ENCODE measurements at regions not wholly inside any gene's neighbourhood (a gene's known extent, or its start where the extent isn't known, plus 50 kb on each side); places are given as distances from the start of the nearest gene placed in this dataset.
A peak's percentile ranks its signal among the peaks of the same experiment; 100 is the strongest.

- Histone ChIP-seq H3K27me3 (ENCODE audit: insufficient read depth, low read length) (no peaks in the 10 kb centered on the region), H3K4ac (ENCODE audit: low read depth, low read length) (no peak overlapping the region), H3K79me2 (ENCODE audit: control insufficient read depth, insufficient read depth, low read length, poor library complexity) (no peaks in the 10 kb centered on the region), H3K4me1 (ENCODE audit: control insufficient read depth in 1 of 2, insufficient read depth in 2 of 2, low read length in 2 of 2) (no peaks in the 10 kb centered on the region), H2AFZ (ENCODE audit: insufficient read depth, low read length, poor library complexity) (no peak overlapping the region), H2BK5ac (ENCODE audit: low read depth, low read length, poor library complexity) (no peak overlapping the region), H3K18ac (ENCODE audit: low read length) (no peak overlapping the region), H3K23ac (ENCODE audit: low read length) (no peak overlapping the region), H3K9me3 (ENCODE audit: insufficient read depth, low read depth, low read length) (no peaks in the 10 kb centered on the region), H3K79me1 (ENCODE audit: low read length) (no peaks in the 10 kb centered on the region), H3K9ac (ENCODE audit: low read length) (no peak overlapping the region), H2BK120ac (ENCODE audit: insufficient read depth, low read length, poor library complexity) (no peak overlapping the region), H3K14ac (ENCODE audit: low read length) (no peak overlapping the region), H3K27ac (ENCODE audit: low read depth, low read length) (no peak overlapping the region), H4K91ac (ENCODE audit: low read depth, low read length) (no peak overlapping the region), H4K8ac (ENCODE audit: low read depth, low read length) (no peak overlapping the region), H3K4me2 (ENCODE audit: low read length) (no peak overlapping the region), H2BK12ac (ENCODE audit: low read length) (no peak overlapping the region), H3K36me3 (ENCODE audit: control insufficient read depth in 1 of 2, insufficient read depth in 2 of 2, low read length in 2 of 2) (no peaks in the 10 kb centered on the region), H3K4me3 (ENCODE audit: low read depth, low read length) (no peak overlapping the region), H2AK5ac (ENCODE audit: low read length) (no peak overlapping the region), H4K12ac (ENCODE audit: low read depth, low read length) (no peak overlapping the region)
- no CpG with 5 or more reads among the region's 2 CpGs for WGBS (ENCODE audit: extremely low coverage, insufficient coverage, insufficient read length)
- DNase-seq: no peak
Measured at GRCh38 chr13:97526556-97526955, 92.6 kb downstream of the RAP2A start.

- Histone ChIP-seq H3K9me3 (ENCODE audit: insufficient read depth, low read depth, low read length) (no peaks in the 10 kb centered on the region), H3K4me2 (ENCODE audit: low read length) (no peak overlapping the region), H3K36me3 (ENCODE audit: control insufficient read depth in 1 of 2, insufficient read depth in 2 of 2, low read length in 2 of 2) (no peaks in the 10 kb centered on the region), H3K23ac (ENCODE audit: low read length) (no peak overlapping the region), H3K4me1 (ENCODE audit: control insufficient read depth in 1 of 2, insufficient read depth in 2 of 2, low read length in 2 of 2) (no peaks in the 10 kb centered on the region), H2BK12ac (ENCODE audit: low read length) (no peak overlapping the region), H3K18ac (ENCODE audit: low read length) (no peak overlapping the region), H4K12ac (ENCODE audit: low read depth, low read length) (no peak overlapping the region), H3K14ac (ENCODE audit: low read length) (no peak overlapping the region), H3K79me1 (ENCODE audit: low read length) (no peaks in the 10 kb centered on the region), H2BK5ac (ENCODE audit: low read depth, low read length, poor library complexity) (no peak overlapping the region), H3K4ac (ENCODE audit: low read depth, low read length) (no peak overlapping the region), H3K9ac (ENCODE audit: low read length) (no peak overlapping the region), H2AK5ac (ENCODE audit: low read length) (no peak overlapping the region), H4K8ac (ENCODE audit: low read depth, low read length) (no peak overlapping the region), H3K79me2 (ENCODE audit: control insufficient read depth, insufficient read depth, low read length, poor library complexity) (no peaks in the 10 kb centered on the region), H4K91ac (ENCODE audit: low read depth, low read length) (no peak overlapping the region), H2AFZ (ENCODE audit: insufficient read depth, low read length, poor library complexity) (no peak overlapping the region), H3K4me3 (ENCODE audit: low read depth, low read length) (no peak overlapping the region), H3K27ac (ENCODE audit: low read depth, low read length) (no peak overlapping the region), H3K27me3 (ENCODE audit: insufficient read depth, low read length) (no peaks in the 10 kb centered on the region), H2BK120ac (ENCODE audit: insufficient read depth, low read length, poor library complexity) (no peak overlapping the region)
- WGBS (ENCODE audit: extremely low coverage, insufficient coverage, insufficient read length): no CpG with 5 or more reads among the region's 1 CpG
- no peak for DNase-seq
Measured at GRCh38 chr13:97528518-97528917, 94.5 kb downstream of the RAP2A start.

GRCh38 chr13:97534540-97534939 is 100.6 kb downstream of the RAP2A start:
- Histone ChIP-seq H3K23ac (ENCODE audit: low read length) (no peak overlapping the region), H3K9me3 (ENCODE audit: insufficient read depth, low read depth, low read length) (no peaks in the 10 kb centered on the region), H3K79me2 (ENCODE audit: control insufficient read depth, insufficient read depth, low read length, poor library complexity) (no peaks in the 10 kb centered on the region), H4K91ac (ENCODE audit: low read depth, low read length) (no peak overlapping the region), H3K4me1 (ENCODE audit: control insufficient read depth in 1 of 2, insufficient read depth in 2 of 2, low read length in 2 of 2) (no peaks in the 10 kb centered on the region), H3K27ac (ENCODE audit: low read depth, low read length) (no peak overlapping the region), H3K4me3 (ENCODE audit: low read depth, low read length) (no peak overlapping the region), H4K12ac (ENCODE audit: low read depth, low read length) (no peak overlapping the region), H4K8ac (ENCODE audit: low read depth, low read length) (no peak overlapping the region), H3K4ac (ENCODE audit: low read depth, low read length) (no peak overlapping the region), H3K9ac (ENCODE audit: low read length) (no peak overlapping the region), H3K36me3 (ENCODE audit: control insufficient read depth in 1 of 2, insufficient read depth in 2 of 2, low read length in 2 of 2) (no peaks in the 10 kb centered on the region), H2BK5ac (ENCODE audit: low read depth, low read length, poor library complexity) (no peak overlapping the region), H3K79me1 (ENCODE audit: low read length) (no peaks in the 10 kb centered on the region), H3K18ac (ENCODE audit: low read length) (no peak overlapping the region), H3K14ac (ENCODE audit: low read length) (no peak overlapping the region), H2AK5ac (ENCODE audit: low read length) (no peak overlapping the region), H3K27me3 (ENCODE audit: insufficient read depth, low read length) (no peaks in the 10 kb centered on the region), H2BK120ac (ENCODE audit: insufficient read depth, low read length, poor library complexity) (no peak overlapping the region), H2BK12ac (ENCODE audit: low read length) (no peak overlapping the region), H3K4me2 (ENCODE audit: low read length) (no peak overlapping the region), H2AFZ (ENCODE audit: insufficient read depth, low read length, poor library complexity) (no peak overlapping the region)
- no peak for DNase-seq

GRCh38 chr13:97535614-97536013 is 101.6 kb downstream of the RAP2A start:
- Histone ChIP-seq H2AFZ (ENCODE audit: insufficient read depth, low read length, poor library complexity) (no peak overlapping the region), H3K27me3 (ENCODE audit: insufficient read depth, low read length) (no peaks in the 10 kb centered on the region), H3K4me2 (ENCODE audit: low read length) (no peak overlapping the region), H3K4ac (ENCODE audit: low read depth, low read length) (no peak overlapping the region), H4K91ac (ENCODE audit: low read depth, low read length) (no peak overlapping the region), H3K79me2 (ENCODE audit: control insufficient read depth, insufficient read depth, low read length, poor library complexity) (no peaks in the 10 kb centered on the region), H3K9me3 (ENCODE audit: insufficient read depth, low read depth, low read length) (no peaks in the 10 kb centered on the region), H4K12ac (ENCODE audit: low read depth, low read length) (no peak overlapping the region), H3K4me1 (ENCODE audit: control insufficient read depth in 1 of 2, insufficient read depth in 2 of 2, low read length in 2 of 2) (no peaks in the 10 kb centered on the region), H2AK5ac (ENCODE audit: low read length) (no peak overlapping the region), H2BK5ac (ENCODE audit: low read depth, low read length, poor library complexity) (no peak overlapping the region), H3K18ac (ENCODE audit: low read length) (no peak overlapping the region), H3K79me1 (ENCODE audit: low read length) (no peaks in the 10 kb centered on the region), H3K27ac (ENCODE audit: low read depth, low read length) (no peak overlapping the region), H3K14ac (ENCODE audit: low read length) (no peak overlapping the region), H2BK12ac (ENCODE audit: low read length) (no peak overlapping the region), H2BK120ac (ENCODE audit: insufficient read depth, low read length, poor library complexity) (no peak overlapping the region), H3K4me3 (ENCODE audit: low read depth, low read length) (no peak overlapping the region), H3K23ac (ENCODE audit: low read length) (no peak overlapping the region), H4K8ac (ENCODE audit: low read depth, low read length) (no peak overlapping the region), H3K36me3 (ENCODE audit: control insufficient read depth in 1 of 2, insufficient read depth in 2 of 2, low read length in 2 of 2) (no peaks in the 10 kb centered on the region), H3K9ac (ENCODE audit: low read length) (no peak overlapping the region)
- WGBS (ENCODE audit: extremely low coverage, insufficient coverage, insufficient read length): no CpG with 5 or more reads among the region's 1 CpG
- DNase-seq: peak in 1 of 2 donors; percentile 26
